ENCODE measurements at regions not wholly inside any gene's neighbourhood (a gene's known extent, or its start where the extent isn't known, plus 50 kb on each side); places are given as distances from the start of the nearest gene placed in this dataset.
A peak's percentile ranks its signal among the peaks of the same experiment; 100 is the strongest.
"Not testable (repeated sequence)": the region's sequence is repeated elsewhere in the genome, so short reads cannot be mapped to it uniquely, and the experiment has no call there.

DNA sequence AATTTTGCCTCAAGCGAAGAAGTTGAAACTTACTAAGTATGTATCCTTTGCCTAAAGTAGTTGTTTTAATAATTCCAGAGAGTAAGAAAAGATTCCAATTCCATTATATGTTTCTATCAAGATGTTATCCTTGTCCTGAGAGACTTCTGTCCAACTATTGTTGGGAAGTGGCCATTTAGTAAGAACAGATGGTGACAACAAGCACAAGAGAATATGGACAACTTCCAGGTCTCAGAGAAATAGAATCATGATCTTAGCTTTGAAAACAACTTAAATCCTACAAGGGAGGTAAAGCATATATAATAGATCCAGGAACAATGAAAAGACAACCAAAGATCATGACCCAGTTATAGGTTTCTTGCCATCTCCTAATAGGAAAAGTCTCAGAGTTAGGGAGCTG, 486.6 kb upstream of the PCDH10 start:
- DNase-seq (ENCODE audit: low read depth) = no peak

DNA sequence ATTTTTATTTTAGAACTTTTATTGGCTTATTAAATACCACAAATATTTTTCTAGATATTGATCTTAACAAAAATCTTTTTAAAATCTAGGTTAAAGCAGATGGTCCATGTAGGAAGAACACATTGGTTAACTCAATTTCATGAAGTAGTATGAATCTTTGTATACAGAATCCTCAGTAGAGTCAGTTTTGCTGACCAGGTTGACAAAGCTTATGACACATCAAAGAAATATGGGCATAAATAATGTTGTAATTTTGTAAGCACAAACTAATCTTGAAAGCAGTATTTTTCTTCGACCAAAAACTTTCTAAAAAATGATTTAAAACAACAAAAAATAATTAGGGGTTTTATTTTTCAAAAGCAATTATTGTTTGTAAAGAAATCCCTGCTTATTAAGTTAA, 479.3 kb upstream of the PCDH10 start:
- no peak for DNase-seq (ENCODE audit: low read depth)

DNA sequence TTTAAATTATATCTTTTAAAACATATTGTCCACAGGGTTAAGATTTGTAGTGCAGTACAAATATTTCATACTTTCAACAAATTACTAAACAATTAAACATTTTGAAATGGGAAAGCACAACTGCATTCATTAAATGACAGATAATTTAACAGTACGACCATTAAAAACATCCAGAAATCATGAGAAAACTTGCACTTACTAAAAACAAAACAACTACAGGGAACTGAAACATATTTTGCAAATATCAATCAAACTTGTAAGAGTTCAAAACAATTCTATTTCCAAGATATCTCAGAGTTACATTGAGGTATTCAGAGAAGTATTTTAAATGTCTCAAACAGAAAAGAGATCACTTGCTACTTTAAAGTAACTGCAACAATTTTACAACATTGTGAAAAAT, 478.5 kb upstream of the PCDH10 start:
- no peak for DNase-seq (ENCODE audit: low read depth)

DNA sequence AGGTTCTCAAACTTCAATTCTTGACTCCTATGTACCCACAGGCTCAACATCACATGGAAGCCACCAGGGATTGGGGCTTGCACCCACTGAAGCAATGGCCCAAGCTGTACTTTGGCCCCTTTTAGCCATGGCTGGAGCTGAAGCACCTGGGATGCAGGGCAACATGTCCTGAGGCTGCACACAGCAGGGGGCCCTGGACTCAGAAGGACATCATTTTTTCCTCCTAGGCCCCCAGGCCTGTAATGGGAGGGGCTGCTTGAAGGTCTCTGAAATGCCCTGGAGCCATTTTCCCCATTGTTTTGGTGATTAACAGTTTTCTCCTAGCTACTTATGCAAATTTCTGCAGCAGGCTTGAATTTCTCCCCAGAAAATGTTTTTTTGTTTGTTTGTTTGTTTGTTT, 465.1 kb upstream of the PCDH10 start:
- DNase-seq (ENCODE audit: low read depth) = no peak

DNA sequence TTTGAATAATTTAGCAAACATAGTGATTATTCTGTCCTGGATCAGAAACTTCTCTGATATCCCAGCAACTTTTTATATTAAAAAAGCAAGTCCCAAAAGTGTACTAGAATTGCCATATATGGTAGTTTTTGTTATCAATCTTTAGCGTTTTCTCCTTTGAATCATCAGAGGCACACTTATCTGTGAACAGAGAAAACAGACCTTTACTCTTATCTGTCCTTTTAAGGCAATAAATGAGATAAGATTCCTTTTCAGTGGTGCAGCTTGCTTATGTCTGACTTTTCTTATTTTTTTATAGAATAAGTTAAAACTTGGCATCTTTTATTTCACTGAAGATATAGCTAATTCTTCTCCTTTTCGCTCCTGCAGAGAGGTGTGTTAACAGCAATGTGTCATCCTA, 458.1 kb upstream of the PCDH10 start:
- DNase-seq (ENCODE audit: low read depth) = no peak

DNA sequence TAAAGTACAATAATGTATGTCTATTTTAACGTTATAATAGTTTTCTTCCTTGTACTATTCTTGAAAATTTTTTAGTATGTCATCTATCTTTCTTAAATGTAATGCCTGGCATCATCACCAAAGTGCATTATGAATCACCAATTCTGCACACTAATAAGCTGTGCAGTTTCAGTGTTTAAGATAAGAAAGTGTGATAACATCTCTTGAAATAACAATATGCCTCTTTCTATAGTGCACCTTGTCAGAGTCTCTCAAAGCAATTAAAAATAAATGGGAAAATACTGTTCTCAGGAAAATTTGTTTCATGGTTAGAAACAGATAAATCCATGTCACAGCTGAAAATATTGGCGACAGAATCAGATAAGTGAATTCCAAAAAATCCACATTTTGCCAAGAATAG, 457.4 kb upstream of the PCDH10 start:
- no peak for DNase-seq (ENCODE audit: low read depth)

DNA sequence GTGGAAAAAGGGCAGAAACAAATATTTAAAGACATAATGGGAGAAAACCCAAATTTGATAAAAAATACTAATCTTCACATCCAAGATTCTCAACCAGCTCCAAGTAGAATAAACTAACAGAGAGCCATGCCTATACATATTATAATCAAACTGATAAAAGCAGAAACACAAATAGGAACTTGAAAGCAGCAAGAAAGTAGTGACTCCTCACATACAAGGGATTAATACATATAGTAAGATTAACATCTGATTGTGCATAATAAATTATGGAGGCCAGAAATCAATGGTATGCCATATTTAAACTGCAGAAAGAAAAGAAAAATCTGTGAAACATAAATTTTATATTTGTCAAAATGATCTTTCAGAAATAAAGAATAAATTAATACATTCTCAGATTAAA, 454.3 kb upstream of the PCDH10 start:
- no peak for DNase-seq (ENCODE audit: low read depth)

DNA sequence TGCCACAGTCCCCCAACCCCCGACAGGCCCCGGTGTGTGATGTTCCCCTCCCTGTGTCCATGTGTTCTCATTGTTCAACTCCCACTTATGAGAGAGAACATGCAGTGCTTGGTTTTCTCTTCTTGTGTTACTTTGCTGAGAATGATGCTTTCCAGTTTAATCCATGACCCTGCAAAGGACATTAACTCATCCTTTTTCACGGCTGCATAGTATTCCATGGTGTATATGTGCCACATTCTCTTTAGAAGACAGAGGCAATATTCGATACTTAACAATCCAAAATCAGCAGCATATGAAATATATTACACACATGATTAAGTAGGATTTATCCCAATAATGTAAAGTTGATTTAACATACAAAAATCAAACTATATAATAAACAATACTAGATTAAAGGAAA, 451.6 kb upstream of the PCDH10 start:
- not testable (repeated sequence) for DNase-seq (ENCODE audit: low read depth)

DNA sequence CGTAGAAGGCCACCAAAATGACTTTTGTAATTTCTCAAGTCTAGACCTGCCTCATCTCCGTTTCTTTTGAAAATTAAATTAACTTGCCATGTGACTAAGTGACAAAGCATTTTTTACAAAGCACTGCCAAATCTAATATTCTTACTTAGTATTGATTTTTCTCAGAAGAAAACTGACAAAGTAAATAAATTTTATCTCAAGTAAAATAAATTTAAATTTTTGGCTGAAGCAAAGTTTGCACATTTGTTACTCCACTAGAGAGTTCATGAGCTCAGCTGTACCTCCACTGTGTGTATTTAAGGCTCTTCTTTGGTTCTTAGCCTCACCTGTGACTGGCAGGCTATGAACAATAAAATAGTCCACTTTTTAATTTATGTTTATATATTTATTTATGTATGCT, 441.1 kb upstream of the PCDH10 start:
- no peak for DNase-seq (ENCODE audit: low read depth)

DNA sequence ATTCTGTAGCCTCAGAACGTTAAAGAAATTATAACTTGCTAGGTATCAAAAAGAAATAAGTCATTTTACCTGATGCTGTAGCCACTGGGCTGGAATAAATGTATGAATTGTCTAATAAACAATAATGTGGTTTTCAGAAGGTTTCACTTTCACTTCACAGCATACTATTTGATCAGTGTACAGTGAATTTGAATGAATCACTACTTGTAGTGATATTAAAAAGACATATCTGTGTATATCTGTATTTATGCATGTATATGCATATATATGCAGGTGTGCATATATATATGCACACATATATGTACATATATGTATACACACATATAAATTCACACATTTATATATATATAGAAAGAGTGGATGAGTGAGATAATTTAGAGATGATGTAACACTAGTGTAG, 440.0 kb upstream of the PCDH10 start:
- DNase-seq (ENCODE audit: low read depth) = peak; percentile 2

DNA sequence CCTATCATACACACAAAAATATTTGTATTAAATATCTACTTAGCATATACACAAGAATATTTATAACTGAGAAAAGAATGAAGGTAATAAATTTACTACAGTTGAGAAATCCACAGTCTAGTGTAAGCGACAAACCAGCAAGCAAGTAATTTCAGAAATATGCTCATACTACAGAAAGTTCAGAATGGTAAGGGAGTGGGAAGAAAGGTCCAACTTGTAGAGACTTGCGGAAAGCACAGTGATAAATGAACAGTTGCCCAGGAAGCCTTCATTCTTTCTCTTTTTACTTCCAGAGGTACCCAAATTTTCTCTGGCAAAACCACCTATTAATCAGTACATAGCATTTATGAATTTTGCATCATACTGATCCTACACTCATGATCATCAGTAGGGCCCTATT, 438.1 kb upstream of the PCDH10 start:
- no peak for DNase-seq (ENCODE audit: low read depth)

DNA sequence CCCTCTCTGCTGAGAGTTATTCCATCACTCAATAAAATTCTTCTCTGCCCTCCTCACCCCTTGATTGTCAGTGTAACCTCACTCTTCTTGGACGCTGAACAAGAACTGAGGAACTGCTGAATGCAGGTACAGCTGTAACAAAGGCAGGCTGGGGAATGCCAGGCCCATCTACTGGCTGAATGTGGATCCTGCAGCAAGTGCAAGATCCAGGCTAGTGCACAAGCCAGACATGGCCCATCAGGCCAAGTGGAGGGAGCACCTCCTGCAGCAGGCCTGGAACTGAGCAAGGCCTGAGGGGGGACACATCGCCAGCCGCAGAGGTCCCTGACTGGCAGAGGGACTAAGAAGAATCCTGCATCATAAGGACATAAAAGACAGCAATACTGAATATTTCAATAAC, 411.8 kb upstream of the PCDH10 start:
- no peak for DNase-seq (ENCODE audit: low read depth)

DNA sequence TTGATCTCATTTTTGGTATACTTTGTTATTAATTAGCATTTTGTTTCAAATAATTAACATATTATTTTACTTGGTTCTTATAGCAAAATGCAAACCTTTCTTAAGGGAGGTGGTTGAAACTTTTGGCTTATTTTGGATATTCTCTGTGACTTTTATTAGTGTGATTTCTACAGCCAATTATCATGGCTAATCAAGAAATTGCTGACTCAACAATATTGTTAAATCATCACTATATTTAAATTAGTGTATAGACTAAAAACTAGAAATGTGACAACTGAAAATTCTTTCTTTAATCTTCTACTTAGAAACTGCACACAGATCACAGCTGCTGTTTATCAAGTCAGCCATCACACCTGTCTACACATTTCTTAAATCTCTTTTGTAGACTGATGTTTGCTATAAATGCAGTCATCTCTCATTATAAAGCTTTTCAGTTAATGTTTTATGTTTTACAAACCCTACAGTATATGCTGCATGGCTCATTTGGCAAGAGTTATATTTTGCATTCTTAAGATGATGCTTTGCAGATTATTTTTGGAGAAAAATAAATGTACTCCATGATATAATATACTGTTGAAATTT, 389.8 kb upstream of the PCDH10 start:
- no peak for DNase-seq (ENCODE audit: low read depth)

DNA sequence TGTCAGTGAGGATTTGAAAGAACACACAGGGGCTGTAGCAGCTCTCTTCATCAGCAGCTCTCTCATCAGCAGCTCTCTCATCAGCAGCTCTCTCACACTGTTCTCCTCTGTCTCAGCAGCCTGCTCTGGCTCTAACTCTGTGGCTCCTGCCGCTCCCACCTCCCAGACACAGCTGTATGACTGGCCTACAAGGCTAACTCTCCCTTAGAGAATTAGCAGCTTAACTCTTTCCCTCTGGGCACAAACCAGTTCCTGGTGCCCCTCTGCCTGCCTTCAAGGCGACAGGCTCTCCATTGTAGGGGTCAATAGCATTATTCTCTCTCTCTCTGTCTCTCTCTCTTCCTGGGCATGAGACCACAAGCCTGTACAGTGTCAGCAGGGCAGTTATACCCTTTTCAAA, 385.6 kb upstream of the PCDH10 start:
- DNase-seq (ENCODE audit: low read depth) = no peak

DNA sequence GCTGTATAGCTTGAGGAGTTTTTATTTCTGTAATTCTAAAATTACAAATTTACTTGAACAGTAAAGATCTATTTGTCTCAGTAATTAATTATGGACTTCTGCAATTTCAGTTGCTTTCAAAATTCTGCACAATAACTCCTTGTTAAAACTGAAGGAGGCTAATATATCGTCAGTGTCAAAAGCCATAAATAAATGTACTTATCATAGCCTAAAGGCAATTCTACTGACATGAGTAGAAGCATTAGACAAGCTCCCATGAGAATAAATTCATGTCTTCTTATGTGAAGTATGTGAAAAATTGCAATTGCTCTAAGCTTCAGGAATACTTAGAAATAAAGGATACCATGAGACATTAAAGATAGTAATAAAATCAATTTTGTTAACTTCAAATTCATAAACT, 381.2 kb upstream of the PCDH10 start:
- DNase-seq (ENCODE audit: low read depth) = no peak

DNA sequence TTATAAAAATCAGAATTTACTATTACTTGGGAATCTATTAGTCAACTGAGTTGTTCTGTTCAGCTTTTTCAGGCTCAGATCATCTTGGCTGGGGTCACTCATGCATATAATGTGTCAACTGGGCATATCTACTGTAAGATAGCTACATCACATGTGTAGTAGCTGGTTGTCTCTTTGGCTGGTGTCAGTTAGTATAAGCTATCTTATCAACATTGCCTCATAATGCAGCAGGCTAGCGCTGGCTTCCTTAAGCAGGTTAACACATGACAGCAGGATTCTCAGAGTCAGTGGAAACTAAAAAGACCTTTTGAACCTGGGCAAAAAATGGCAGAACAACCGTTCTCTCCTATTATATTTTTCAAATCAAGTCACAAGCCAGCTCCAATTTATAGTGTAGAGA, 378.3 kb upstream of the PCDH10 start:
- DNase-seq (ENCODE audit: low read depth) = no peak

DNA sequence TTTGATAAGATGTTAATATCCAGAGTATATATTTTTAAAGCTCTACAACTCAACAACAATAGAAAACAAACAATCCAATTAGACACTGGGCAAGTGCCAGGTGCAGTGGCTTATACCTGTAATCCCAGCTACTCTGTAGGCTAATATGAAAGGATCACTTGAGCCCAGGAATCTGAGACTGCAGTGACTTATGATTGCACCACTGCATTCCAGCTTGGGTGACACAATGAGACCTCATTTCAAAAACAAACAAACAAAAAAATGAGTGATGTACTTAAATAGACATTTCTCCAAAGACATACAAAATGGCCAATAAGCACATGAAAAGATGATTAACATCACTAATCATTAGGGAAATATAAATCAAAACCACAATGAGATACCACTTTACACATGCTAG, 356.8 kb upstream of the PCDH10 start:
- no peak for DNase-seq (ENCODE audit: low read depth)

DNA sequence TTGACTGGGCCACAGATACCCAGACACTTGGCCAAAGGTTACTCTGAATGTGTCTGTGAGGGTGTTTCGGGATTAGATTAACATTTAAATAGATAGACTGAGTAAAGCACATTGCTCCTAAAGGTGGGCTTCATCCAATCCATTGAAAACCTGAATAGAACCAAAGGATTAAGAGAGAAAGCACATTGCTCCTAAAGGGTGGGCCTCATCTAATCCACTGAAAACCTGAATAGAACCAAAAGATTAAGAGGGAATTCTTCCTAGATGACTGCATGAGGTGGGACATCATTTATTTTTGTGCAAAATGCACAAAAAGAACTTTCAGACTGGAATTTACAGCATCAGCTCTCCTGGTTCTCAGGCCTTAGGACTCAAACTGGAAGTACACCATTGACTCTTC, 351.2 kb upstream of the PCDH10 start:
- DNase-seq (ENCODE audit: low read depth) = no peak

DNA sequence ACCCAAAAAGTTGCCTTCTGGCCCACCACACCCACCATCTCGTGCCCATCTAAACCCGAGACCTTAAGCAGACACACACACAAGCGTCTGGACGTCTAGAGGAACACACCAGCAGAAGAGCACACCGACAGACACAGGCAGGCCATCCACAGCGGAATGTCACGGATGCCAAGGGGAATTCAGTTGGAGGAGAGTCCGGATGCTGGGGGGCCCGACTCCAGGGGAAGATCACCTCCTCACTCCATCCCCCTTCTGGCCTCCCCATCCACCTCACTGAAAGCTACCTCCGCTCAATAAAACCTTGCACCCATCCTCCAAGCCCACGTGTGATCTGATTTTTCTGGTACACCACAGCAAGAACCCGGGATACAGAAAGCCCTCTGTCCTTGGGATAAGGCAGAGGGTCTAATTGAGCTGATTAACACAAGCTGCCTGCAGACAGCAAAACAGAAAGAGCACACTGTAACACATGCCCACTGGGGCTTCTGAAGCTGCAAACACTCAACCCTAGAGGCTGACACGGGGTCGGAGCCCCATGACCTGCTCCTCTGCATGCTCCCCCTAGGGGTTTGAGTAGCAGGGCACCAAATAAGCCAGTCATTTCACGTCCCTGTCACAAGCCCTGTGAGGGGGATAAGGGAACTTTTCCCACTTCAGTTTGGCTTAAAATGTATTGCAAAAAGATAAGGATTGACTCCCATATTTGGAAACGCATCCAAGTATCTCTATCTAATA, 339.6 kb upstream of the PCDH10 start:
- no peak for DNase-seq (ENCODE audit: low read depth)

DNA sequence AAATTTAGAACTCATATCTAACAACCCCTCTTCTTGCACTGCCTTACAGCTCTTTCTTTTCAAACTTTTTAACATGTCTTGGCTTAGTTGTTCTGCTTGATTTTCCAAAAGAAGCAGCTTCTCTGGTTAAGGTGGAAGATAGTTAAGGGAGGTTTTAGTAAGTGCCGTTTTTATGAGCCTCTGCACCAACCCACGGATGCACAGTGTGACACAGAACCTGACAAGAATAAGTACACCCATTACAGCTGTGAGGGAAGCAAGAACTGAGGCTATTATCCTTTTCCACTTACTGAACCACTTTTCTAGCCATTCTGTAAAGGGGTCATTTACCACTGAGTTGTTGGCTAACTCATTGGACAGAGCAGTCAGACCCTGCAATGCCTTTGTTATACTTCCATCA, 336.0 kb upstream of the PCDH10 start:
- not testable (repeated sequence) for DNase-seq (ENCODE audit: low read depth)

DNA sequence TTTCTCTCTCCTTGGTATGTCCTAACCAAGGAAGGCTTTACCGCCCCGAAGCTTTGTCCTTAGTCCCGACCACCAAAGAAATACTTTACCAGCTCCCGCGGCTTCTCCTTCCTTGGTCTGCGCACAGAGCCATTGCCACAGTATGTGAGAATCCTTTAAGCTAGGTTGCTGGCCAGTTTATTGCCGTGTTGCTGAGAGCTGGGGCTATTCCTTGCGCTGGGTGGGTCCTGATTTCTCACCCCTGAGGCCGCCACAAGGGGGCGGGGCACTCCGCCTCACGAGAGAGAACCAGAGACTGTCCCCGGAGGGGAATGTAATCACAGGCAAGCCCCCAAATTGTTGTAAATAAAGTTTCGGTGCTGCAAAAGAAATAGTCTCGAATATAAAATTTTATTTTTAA, 331.0 kb upstream of the PCDH10 start:
- no peak for DNase-seq (ENCODE audit: low read depth)

DNA sequence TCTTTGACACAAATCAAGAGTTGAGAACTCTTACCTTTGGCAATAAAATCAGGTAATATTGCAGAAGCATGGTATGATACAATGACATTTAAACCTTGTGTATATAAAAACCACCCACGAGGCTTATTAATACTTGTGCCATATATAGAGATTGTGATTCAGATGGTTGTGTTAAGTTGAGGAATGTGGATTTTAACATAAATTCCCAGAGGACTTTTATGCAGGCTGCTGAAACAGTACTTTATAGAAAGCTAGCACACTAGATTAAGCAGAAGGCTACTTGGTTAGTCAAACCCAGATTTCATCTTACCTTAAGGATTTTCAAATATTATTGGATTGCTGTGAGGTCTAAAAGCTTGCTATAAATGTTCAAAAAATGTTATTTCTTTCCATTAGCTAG, 325.7 kb upstream of the PCDH10 start:
- no peak for DNase-seq (ENCODE audit: low read depth)

DNA sequence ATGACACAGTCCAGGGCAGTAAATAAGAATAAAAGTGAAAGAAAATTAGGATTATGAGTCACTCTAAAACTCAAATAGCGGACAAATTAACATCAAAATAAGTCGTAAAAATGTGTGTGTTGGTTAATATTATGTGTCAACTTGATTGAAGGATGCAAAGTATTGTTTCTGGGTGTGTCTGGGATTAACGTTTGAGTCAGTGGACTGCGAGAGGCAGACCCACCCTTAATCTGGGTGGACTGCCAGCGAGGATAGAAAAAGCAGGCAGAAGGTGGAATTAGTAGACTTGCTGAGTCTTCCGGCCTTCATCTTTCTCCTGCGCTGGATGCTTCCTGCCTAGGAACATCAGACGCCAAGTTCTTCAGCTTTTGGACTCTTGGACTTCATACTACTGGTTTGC, 324.3 kb upstream of the PCDH10 start:
- DNase-seq (ENCODE audit: low read depth) = no peak

DNA sequence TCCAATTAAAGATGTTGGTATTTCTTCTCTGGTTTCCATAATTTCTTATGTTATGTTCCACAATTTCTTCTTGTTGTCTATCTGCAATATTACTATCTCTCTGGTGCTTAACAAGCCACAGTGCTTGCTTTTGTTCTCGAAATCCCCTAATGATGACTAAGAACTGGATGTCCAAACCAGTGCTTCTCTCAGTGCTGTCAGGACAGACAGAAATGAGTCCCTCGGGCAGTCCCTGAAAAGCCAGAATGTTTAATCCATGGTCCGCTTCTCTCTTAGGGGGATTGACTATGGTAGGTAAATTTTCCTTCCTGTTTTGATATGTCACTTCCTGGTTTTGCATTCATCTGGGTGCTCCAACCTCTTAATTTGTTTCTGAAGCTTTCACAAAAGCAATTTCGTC, 321.6 kb upstream of the PCDH10 start:
- DNase-seq (ENCODE audit: low read depth) = peak; percentile 2
